Jurkat, Clone E6-1 (cell line): ENCODE measurements at regions not wholly inside any gene's neighbourhood (a gene's known extent, or its start where the extent isn't known, plus 50 kb on each side); places are given as distances from the start of the nearest gene placed in this dataset.

Experiments used
- DNase-seq: peaks from one replicate; pipeline ENCODE4 v3.0.0-alpha.2; 2011; ENCODE audit warnings: low read depth, low spot score
- H3K4me3 ChIP-seq: 2 replicates; pipeline ENCODE4 v1.5.1; 2011; ENCODE audit warnings: mild to moderate bottlenecking, low read length, control low read depth, moderate library complexity

GRCh38 chr2:58739033-58739432, 497.9 kb upstream of the FANCL start:
- no peak for DNase-seq
- no peak overlapping the region for H3K4me3 ChIP-seq

- DNase-seq: no peak
- no peak overlapping the region for H3K4me3 ChIP-seq
Measured at GRCh38 chr2:58734365-58734764, 493.2 kb upstream of the FANCL start.

- DNase-seq: no peak
- no peak overlapping the region for H3K4me3 ChIP-seq
Measured at GRCh38 chr2:58732999-58733398, 491.9 kb upstream of the FANCL start.

GRCh38 chr2:58731488-58731869, 490.4 kb upstream of the FANCL start:
- DNase-seq: no peak
- H3K4me3 ChIP-seq: no peak overlapping the region

GRCh38 chr2:58730764-58731487, 489.8 kb upstream of the FANCL start:
- H3K4me3 ChIP-seq: no peak overlapping the region
- DNase-seq: no peak

GRCh38 chr2:58727981-58728656, 487.0 kb upstream of the FANCL start:
- DNase-seq: no peak
- no peak overlapping the region for H3K4me3 ChIP-seq

GRCh38 chr2:58721912-58722591, 480.9 kb upstream of the FANCL start:
- DNase-seq: no peak
- no peak overlapping the region for H3K4me3 ChIP-seq

- no peak overlapping the region for H3K4me3 ChIP-seq
- DNase-seq: no peak
Measured at GRCh38 chr2:58720770-58721697, 479.9 kb upstream of the FANCL start.

- no peak for DNase-seq
Measured at GRCh38 chr2:58720033-58720769, 479.1 kb upstream of the FANCL start.

GRCh38 chr2:58715344-58715743, 474.2 kb upstream of the FANCL start:
- no peak for DNase-seq
- H3K4me3 ChIP-seq: no peak overlapping the region

More at GRCh38 chr2:58720033-58720769, 479.1 kb upstream of the FANCL start:
- H3K4me3 ChIP-seq: no peak overlapping the region

GRCh38 chr2:58714238-58714637, 473.1 kb upstream of the FANCL start:
- no peak overlapping the region for H3K4me3 ChIP-seq
- no peak for DNase-seq

GRCh38 chr2:58710795-58711279, 469.7 kb upstream of the FANCL start:
- no peak for DNase-seq
- H3K4me3 ChIP-seq: no peak overlapping the region

- H3K4me3 ChIP-seq: no peak overlapping the region
- no peak for DNase-seq
Measured at GRCh38 chr2:58709687-58710354, 468.7 kb upstream of the FANCL start.

- H3K4me3 ChIP-seq: no peak overlapping the region
- no peak for DNase-seq
Measured at GRCh38 chr2:58709274-58709673, 468.1 kb upstream of the FANCL start.

GRCh38 chr2:58708565-58708964, 467.4 kb upstream of the FANCL start:
- DNase-seq: no peak
- no peak overlapping the region for H3K4me3 ChIP-seq

GRCh38 chr2:58702302-58702885, 461.3 kb upstream of the FANCL start:
- DNase-seq: no peak
- H3K4me3 ChIP-seq: no peak overlapping the region

- no peak for DNase-seq
- no peak overlapping the region for H3K4me3 ChIP-seq
Measured at GRCh38 chr2:58701688-58702301, 460.7 kb upstream of the FANCL start.
